Chondrocyte (in vitro differentiated cells): ENCODE measurements at regions not wholly inside any gene's neighbourhood (a gene's known extent, or its start where the extent isn't known, plus 50 kb on each side); places are given as distances from the start of the nearest gene placed in this dataset.

Experiments used
- DNase-seq: peaks from one replicate; pipeline ENCODE4 v3.0.0; 2021; ENCODE audit warnings: mixed read lengths, low spot score
- H3K27ac Mint-ChIP-seq: one replicate; pipeline ENCODE4 v1.8.0; 2021; ENCODE audit warnings: mild to moderate bottlenecking, moderate library complexity, mixed read lengths; ENCODE audit not compliant: unreplicated experiment
- H3K27me3 Mint-ChIP-seq: 2 replicates; pipeline ENCODE4 v1.8.0; 2021; ENCODE audit warnings: low read depth, mixed read lengths
- H3K36me3 Mint-ChIP-seq: 2 replicates; pipeline ENCODE4 v1.8.0; 2021; ENCODE audit warnings: low read depth, mixed read lengths
- H3K4me1 Mint-ChIP-seq: 2 replicates; pipeline ENCODE4 v1.8.0; 2021; ENCODE audit warnings: low read depth, mild to moderate bottlenecking, mixed read lengths
- H3K4me3 Mint-ChIP-seq: one replicate; pipeline ENCODE4 v1.8.0; 2021; ENCODE audit warnings: mild to moderate bottlenecking, moderate library complexity, mixed read lengths; ENCODE audit not compliant: unreplicated experiment
- H3K9me3 Mint-ChIP-seq: 2 replicates; pipeline ENCODE4 v1.8.0; 2021; ENCODE audit warnings: low read depth, mixed read lengths
- CTCF ChIP-seq: fragments of 200-600 bp; sonication (generic); IDR thresholded peaks from 2 replicates; pipeline ENCODE4 v1.5.0; 2021; ENCODE audit warnings: antibody characterized with exemption, mild to moderate bottlenecking, moderate library complexity

DNA sequence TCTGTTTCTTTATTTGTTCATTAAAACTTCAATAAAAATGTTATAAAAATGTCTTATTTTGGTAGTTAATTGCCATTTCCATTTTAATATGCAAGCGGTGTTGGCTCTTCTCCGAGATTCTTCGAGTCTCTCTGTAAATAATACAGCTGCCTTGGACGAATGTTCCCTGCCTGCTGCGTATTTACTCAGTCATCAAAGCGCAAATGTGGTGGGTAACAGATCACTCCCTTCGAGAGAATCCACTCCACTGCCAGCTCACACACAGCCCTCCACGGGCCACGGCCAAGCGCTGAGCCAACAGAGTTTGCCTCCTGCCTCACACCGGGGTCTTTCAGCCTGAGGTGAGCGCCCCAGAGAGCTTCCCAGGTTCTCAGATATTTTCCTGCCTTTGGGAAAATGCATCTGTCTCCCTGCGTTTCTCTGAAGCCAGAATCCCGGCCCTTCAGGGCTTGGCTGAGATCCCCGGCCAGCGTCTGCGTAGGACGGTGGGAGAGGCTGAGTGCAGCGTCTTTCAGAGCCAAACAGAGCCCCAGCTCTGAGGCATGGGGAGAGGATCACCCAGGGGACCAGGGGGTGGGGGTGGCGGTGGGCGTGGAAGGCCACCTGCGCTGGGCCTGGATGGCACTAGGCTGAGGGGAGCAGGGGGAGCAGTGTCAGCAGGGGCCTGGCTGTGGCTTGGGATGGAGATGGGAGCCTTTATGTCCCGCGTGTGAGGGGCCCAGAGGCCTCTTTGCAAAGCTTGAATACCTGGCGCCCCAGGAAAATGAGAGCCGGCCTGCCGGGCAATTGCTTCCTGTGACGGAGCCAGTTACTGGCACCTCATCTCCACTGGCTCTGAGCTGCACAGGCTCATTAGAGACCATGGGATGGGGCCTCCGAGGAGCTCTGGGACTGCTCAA is 248.7 kb downstream of the RBFOX3 start:
- Mint-ChIP-seq H3K27me3 (peaks cover 61% of the 10 kb centered on the region), H3K36me3 (no peaks in the 10 kb centered on the region), H3K4me1 (no peaks in the 10 kb centered on the region), H3K27ac (no peak overlapping the region), H3K9me3 (no peaks in the 10 kb centered on the region), H3K4me3 (no peak overlapping the region)
- DNase-seq: no peak
- TF ChIP-seq CTCF: no peak

DNA sequence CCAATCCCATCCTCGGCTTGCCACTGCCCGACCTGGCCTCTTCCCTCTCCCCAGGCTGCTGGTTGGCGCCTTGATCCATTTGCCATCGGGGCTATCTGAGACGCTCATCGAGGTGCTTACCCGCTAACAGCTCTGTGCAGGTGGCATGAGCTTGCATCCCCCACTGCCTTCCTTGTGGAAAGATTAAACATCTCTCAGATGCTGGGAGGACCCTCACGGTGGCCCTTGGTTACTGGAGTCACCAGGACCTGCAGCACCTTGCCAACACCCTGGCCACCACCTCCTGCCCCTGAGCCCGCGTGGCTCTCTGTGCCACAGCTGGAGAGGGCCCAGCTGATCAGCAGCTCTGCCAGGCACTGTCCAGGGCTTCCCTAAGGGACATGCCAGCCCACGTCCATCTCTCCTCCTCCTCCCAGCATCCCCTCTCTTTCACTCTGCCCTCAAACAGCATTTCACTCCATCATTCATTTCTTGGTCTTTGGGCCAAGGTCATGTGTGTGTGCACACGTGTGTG is 249.6 kb downstream of the RBFOX3 start:
- Mint-ChIP-seq H3K36me3 (no peaks in the 10 kb centered on the region), H3K27ac (no peak overlapping the region), H3K9me3 (no peaks in the 10 kb centered on the region), H3K4me3 (no peak overlapping the region), H3K27me3 (peaks cover 62% of the 10 kb centered on the region), H3K4me1 (no peaks in the 10 kb centered on the region)
- TF ChIP-seq CTCF: no peak
- DNase-seq: no peak

- Mint-ChIP-seq H3K4me1 (no peaks in the 10 kb centered on the region), H3K9me3 (no peaks in the 10 kb centered on the region), H3K27me3 (peaks cover 60% of the 10 kb centered on the region), H3K36me3 (no peaks in the 10 kb centered on the region), H3K4me3 (no peak overlapping the region), H3K27ac (no peak overlapping the region)
- no peak for DNase-seq
- no peak for TF ChIP-seq CTCF
These were observed 250.7 kb downstream of the RBFOX3 start for GRCh38 chr17:79360196-79360595.

DNA sequence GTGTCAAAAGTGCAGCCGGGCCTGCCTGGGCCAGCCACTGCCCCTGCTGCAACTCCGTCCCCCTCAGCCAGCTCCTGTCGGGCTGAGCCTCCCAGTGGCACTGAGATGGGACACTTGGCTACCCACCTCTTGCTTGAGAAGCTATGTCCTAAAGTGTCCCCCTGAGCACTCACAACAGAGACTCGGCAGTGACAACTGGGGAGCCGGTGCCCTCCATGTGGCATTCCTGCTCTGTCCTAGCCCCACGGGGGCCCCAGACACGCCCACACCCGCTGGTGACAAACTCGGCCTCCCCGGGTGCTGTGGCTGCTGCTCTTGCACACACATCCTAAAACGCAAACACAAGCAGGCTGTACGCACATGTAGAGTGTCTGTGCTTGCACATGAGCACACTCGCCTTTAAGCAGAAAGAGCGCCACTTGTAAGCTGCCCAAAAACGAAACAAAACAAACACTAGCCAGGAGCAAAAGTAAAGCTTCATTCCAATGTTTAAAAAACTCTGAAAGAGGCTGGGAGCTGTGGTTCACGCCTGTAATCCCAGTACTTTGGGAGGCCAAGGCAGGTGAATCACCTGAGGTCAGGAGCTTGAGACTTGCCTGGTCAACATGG is 253.9 kb downstream of the RBFOX3 start:
- TF ChIP-seq CTCF: no peak
- no peak overlapping the region for H3K27ac Mint-ChIP-seq
- H3K36me3 Mint-ChIP-seq: no peaks in the 10 kb centered on the region
- peak; percentile 75 for DNase-seq
- no peak overlapping the region for H3K4me3 Mint-ChIP-seq
- peaks cover 55% of the 10 kb centered on the region for H3K27me3 Mint-ChIP-seq
- H3K4me1 Mint-ChIP-seq: no peaks in the 10 kb centered on the region
- no peaks in the 10 kb centered on the region for H3K9me3 Mint-ChIP-seq

DNA sequence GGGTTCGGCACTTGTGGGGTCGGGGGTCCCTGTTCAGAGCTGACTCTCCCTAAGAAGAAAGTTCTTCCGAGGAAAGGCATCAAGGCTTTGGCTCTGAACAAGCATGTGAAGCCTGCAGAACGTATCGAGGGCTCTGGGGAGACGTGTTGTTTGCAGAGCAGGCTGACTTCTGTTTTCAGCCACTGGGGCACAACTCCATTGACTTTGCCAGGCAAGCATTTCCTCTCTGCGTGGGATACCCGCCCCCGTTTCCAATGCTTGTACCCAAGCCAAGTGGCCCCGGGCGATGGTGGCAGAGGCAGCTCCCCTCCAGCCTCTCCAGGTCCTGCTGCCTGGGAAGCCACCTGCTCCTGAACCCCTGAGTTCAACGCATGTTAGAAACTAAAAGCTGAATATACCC is 255.7 kb downstream of the RBFOX3 start:
- Mint-ChIP-seq H3K27me3 (peaks cover 49% of the 10 kb centered on the region), H3K4me1 (no peaks in the 10 kb centered on the region), H3K9me3 (no peaks in the 10 kb centered on the region), H3K4me3 (no peak overlapping the region), H3K36me3 (no peaks in the 10 kb centered on the region), H3K27ac (no peak overlapping the region)
- peak; percentile 49 for DNase-seq
- no peak for TF ChIP-seq CTCF
